NK-92 treated with Interleukin-12 subunit alpha and Interleukin-12 subunit beta, amount 100 ng/mL, for 24 hours (cell line): ENCODE measurements at regions not wholly inside any gene's neighbourhood (a gene's known extent, or its start where the extent isn't known, plus 50 kb on each side); places are given as distances from the start of the nearest gene placed in this dataset.

Source experiments
- DNase-seq: peaks from one replicate; lab custom pipeline; 2025; lab: John Stamatoyannopoulos, UW

DNA sequence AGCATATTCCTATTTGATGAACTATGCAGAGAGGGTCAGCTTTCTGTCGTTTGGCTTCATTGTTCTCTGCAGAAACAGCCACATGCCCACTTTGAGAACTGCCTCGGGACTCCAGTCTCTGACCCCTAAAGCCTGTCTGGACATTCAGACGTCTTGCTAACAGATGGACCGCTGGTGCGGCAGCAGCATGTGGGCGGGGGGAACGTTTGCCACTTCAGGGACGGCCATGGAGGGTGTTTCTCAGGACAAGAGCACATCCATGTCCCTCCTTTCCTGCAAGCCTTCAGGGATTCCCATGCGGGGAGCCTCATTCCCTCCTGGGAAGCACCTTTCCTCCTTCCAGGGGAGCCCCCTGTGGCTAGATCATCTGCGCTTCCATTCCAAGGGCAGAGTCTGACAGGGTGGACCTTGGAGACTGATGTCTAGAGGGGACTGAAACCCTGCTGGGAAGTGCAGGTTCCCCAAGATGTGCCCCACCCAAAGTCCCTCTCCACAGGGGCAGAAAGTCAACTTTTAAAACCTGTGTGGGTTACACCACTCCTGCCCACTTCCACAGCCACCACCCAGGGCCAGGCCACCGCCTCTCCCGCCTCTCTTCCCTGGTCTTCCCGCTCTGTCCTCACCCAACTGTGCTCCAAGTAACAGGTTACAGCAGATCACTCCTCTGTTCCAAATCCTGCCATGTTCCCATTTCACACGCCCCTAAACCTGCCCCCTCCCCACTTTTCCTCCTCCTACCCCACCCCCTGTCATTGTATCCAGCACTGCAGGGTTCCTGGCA lies 94.8 kb upstream of the PMEPA1 start:
- DNase-seq: no peak

DNA sequence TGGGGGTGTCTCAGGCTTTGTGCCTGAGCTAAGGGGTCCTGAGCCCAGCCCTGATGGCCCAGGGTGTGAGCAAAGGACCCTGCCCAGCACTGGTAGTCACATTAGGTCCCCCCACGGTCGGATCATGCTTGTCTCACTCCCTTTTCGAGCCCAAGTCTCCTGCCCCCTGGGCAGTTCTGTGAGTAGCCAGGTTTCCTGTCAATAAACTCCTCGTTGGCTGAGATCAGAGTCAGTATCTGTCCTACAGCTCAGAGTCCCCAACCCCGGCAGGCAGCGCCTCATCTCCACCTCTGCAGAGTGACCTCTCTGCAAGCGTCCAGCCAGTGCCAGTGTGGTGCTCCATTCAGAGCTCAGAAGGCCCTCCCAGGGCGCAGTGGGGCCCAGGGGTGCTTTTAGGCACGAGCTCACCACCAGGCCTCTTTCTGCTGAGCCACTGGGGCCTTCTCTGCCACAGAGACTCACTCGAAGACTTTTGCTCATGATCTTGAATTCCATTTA lies 93.7 kb upstream of the PMEPA1 start:
- DNase-seq: no peak

DNA sequence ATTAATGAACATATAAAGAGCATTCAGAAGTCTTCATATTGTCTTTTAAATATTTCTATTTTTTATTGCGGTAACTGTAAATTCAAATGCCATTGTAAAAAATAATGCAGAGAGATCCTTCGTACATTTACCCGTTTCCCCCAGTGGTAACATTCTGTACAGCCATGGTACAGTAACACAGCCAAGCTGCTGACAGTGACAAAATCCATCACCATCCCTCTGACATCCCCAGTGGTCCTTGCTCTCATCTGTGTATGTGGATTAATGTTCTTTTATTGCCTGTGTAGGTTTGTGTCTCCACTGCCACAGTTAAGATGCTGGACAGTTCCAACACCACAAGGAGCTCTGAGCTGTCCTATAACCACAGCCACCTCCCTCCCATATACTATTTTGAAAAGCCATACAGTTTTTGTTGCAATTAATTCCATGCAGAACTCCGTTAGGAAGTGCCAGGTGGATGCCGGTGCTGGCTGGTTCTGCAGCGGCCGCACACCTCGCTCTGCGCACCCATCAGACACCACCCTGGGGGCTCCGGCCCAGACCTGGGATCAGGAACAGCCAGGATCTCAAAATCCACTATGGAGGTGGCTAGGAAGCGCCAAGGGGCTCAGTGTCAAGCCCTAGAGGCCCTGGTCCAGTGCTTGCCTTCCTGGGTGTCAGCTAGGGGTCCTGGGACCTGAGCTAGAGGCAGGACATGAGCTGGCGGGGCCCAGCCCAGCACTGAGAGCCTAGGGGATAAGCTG lies 93.1 kb upstream of the PMEPA1 start:
- no peak for DNase-seq

DNA sequence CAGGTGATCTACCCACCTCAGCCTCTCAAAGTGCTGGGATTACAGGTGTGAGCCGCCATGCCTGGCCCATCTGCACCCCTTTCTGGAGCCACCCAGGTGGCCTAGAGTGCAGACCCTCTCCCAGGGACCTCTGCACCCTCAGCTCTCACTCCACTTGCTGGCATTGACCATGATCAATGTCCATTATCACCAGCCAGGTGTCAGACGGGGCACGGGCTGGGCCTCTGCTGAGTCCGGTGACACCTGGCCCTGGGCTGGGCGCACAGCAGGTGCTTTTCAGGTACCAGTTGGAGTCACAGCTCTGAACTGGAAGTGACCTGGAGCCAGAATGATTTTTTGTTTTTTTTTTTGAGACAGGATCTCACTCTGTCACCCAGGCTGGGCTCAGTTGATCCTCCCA lies 91.8 kb upstream of the PMEPA1 start:
- no peak for DNase-seq

DNA sequence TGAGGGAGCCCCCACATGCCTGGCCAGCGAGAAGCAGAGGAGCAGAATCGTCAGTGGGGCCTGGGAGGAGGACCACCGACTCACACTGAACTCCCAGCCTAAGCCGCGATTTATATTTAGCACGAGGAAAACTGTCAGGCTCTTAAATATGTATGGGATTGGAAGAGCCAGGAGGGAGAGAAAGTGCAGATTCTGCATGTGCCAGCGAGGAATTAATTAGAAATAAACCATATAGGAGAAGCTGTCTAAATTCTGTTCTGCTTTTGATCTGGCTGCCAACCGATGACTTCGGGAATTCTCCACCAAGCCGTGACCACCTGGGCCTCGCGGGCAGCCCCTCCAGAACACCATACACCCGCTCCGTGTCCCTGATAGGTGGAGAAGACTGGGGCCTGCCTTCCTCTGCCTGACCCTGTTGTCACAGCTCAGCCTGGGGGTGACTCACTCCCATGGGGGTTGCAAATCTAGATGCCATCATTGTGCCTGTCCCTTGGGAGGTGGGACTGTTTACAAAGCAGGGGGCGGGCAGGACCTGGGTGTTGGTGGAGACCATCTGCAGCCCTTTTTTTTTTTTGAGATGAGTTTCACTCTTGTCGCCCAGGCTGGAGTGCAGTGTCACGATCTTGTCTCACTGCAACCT lies 91.1 kb upstream of the PMEPA1 start:
- DNase-seq: no peak

GRCh38 chr20:57797401-57797800 lies 87.6 kb upstream of the PMEPA1 start:
- no peak for DNase-seq

- no peak for DNase-seq
These were observed 86.3 kb upstream of the PMEPA1 start for GRCh38 chr20:57795977-57796560.

DNA sequence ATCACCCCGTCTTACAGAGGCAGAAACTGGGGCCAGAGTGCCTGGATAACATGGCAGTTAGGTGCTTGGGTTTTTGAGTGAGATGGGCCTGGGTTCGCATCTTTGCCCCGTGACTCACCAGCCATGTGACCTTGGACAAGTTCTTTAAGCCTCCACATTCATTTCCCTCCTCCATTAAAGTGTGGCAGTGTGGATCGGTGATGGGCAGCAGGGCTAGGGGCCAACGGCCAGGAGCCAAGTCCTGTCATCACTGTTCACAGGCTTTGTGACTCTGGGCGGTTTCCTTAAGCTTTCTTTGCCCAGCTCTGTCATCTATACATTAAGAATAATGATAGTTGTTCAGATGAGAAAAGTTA lies 85.5 kb upstream of the PMEPA1 start:
- no peak for DNase-seq

- no peak for DNase-seq
These were observed 85.0 kb upstream of the PMEPA1 start for GRCh38 chr20:57794600-57795341.

DNA sequence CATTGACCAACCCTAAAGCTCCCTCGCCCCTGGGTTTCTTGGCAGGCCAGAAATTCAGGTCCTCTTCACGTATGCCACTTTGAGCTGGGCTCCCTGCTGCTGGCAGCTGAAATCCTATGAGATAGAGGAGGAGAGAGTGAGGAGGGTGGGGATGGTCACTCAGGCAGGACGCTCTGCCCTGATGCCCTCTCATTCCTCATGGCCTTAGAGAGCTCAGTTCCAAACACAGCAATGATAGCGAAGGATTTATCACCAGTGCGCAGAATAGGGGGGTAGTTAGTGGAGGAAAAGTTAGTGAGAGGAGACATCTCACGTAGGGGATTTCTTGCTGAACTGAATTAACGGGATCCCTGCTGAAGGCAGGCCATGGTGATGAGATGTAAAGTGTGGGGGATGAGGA lies 84.2 kb upstream of the PMEPA1 start:
- no peak for DNase-seq

GRCh38 chr20:57793421-57793820 lies 83.6 kb upstream of the PMEPA1 start:
- no peak for DNase-seq

GRCh38 chr20:57792386-57793080 lies 82.7 kb upstream of the PMEPA1 start:
- no peak for DNase-seq

DNA sequence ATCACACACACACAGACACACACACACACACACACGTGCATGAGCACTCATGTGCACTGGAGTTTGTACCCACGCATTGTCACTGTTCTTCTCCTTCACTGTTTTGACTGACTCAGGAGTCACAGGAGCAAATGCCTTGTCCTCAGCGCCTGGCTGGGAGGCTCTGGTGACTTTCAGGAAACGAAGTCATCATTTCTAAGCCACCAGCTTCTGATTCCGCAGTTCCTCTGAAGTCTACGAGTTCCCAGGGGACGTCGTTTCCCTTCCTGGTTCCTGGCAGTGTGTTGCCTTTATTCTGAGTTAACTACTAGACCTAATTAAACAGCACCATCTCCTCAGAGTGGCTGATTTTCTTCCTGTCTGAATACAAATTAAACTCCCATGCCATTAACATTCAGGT lies 82.2 kb upstream of the PMEPA1 start:
- DNase-seq: no peak

DNA sequence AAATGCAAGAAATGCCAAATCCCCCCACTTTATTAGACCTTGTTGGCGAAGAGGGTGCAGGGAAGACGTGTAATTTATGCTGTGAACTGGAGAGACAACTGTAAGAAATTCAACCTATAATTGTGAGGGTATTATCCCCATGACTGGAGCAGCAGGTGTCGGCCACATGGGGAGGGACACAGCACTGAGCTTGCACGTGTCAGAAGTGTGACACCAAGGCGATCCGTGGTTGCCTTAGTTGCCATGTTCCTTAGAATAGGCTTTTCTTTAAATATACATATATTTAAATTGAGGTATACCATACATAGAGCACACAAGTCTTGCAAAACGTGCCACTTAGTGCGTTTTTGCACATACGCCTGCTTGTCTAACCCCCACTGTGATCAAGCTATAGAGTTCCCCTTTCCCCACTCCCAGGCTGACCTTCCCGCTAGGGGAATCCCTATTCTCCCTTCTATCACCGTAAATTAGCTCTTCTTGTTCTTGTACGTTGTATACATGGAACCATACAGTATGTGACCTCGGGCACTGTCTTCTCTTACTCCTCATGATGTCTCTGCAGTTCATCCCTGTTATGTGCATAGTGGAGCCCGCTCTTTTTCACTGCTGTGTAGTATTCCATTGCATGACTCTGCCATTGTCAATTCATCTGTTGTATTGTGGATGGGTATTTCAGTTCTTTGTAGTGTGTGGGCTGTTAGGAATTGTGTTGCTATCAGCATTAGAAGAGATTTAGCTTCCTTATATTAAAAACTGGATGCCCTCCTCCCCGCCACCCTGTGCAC lies 81.6 kb upstream of the PMEPA1 start:
- no peak for DNase-seq

DNA sequence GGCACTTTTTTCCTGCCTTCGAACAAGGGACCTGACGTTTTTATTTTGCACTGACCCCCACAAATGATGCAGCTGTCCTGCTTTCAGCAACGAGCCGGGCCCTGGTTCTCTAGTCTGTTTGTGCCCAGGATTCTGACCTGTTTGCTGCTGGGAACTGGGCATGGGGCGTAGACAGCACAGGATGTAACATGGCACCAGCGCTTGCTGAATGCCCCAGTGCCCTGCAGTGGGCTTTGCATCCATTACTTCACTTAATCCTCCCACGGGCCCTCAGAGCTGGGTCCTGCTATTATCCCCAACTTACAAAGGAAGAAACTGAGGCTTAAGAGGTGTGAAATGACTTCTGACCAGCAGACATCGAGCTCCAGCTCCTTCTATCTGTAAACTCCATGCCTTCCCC lies 80.4 kb upstream of the PMEPA1 start:
- DNase-seq: no peak

DNA sequence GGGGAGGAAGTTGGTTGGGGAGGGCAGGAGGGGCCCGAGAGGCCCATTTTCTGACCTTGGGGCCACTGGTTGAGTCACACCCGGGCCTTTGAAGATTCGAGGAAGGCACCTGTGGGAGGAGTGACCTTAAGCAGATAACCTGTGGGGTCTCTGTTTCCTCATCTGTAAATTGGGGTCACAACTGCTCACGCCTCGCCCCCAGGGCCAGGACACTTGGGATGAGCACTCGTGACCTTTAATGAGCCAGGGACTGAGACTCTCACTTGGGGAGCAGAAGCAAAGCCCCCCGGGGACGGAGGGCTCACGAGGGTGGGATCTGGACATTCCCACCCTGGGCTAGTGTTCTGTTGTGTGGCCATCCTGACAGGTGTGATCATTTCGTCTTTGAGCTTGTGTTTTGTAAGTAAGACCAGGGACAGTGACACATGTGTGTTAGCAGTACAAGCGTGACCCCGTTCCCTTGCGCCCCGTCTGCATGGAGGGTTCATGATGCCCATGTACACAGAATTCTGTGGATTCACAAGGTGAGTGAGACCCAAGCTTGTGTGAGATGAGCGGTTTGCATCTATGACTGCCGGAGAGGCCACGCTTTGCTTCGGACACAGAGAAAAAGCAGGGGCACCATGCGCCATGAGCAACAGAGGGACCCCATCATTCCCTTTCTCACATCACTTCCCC lies 79.3 kb upstream of the PMEPA1 start:
- no peak for DNase-seq

DNA sequence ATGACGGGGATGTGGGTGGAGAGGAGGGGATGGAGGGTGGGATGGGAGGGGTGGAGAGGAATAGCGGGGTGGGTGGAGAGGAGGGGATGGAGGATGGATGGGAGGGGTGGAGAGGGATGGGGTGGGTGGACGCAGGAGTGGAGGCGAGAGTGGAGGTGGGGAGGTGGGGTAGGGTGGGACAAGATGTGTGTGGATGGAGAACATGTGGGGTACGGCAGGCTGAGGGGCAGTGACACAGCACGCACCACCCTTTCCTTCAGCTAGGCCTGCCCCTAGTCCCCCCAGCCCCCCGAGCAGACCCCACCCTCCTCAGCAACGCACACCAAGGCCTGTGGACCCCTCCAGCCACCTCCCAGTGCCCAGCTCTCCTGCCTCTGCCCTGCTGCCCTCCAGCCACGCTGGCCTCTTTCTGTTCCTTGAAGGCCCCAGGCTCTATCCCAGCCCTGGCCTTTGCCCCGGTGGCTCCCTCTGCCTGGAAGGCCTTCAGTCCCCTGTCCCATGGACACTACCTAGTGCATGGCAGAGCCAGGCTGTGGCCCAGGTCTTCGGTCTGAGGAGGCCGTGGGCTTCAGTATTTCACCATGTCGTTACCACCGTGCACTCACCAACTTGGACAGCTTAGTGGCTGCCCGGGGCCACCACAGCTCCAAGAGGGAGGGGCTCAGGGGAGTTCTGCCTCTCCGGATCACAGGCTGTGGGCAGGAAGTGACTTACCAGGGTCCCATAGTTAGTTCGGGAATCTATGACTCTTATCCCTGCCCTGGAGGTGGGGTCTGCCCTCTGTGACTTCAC lies 78.4 kb upstream of the PMEPA1 start:
- no peak for DNase-seq

DNA sequence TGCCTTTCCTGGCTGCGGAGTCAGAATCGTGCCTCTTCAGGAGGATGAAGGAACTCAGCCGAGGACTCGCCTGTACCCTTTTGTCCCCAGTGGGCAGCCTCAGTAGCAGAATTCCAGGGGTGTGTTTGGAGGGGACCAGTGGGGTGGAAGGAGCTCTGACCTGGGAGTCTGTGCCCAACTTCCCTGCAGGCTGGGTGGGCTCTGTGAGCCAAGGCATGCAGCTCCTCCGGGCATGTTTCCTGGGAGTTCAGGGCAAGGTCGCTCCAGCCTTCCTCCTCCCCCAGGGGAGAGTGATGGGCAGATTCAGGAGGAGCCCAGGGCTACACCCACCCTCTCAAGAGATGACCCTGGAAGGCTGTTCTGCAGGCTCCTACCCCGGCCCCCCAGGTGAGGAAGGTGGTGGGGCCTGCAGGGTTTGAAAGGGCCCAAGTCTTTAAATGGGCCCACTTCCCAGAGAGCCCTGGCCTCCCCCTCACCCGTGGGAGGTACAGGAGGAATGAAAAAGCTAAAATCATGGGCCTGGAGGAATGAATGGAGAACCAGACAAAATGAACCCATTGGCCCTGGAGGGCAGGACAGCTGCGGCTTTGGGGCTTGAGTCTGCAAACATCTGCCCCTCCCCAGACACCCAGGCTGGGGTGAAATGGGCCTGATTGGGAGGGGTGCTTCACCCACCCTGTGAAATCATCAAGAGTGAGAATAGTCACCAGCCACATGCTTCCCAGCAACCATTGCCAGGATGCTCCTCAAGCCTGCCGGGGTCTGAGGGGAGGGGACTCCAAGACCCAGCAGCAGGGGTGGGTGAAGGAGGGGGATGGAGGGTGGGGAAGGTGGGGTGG lies 77.6 kb upstream of the PMEPA1 start:
- no peak for DNase-seq
